Thoracic aorta (tissue), 2 donors: ENCODE measurements at regions not wholly inside any gene's neighbourhood (a gene's known extent, or its start where the extent isn't known, plus 50 kb on each side); places are given as distances from the start of the nearest gene placed in this dataset.

Experiments
- ATAC-seq: fragments of 150-250 bp; one replicate; pipeline ENCODE4 v1.8.0; 2017; ENCODE audit warnings: low read depth; ENCODE audit not compliant: insufficient number of reproducible peaks, low FRiP score
- DNase-seq: peaks from one replicate; pipeline ENCODE4 v3.0.0-alpha.2; 2020; ENCODE audit warnings: low spot score
- H3K27ac ChIP-seq, 2 donors: fragments of 200-600 bp; sonication (generic); 1 replicate in 1 of 2; 2 replicates in 1 of 2; pipeline ENCODE4 v1.5.1; 2016; ENCODE audit warnings: mild to moderate bottlenecking in 2 of 2, moderate library complexity in 2 of 2
- H3K27me3 ChIP-seq: fragments of 200-600 bp; sonication (generic); replicated peaks from 2 replicates; pipeline ENCODE4 v1.6.0; 2016; ENCODE audit warnings: mild to moderate bottlenecking; ENCODE audit not compliant: insufficient read depth
- H3K36me3 ChIP-seq: fragments of 200-600 bp; sonication (generic); one replicate; pipeline ENCODE4 v1.5.1; 2016
- H3K4me1 ChIP-seq, 2 donors: fragments of 200-600 bp; sonication (generic); 1 replicate in 1 of 2; 2 replicates in 1 of 2; pipeline versions ENCODE4 v1.5.1 to v1.6.0; 2016; ENCODE audit warnings: low read depth in 2 of 2, mild to moderate bottlenecking in 1 of 2; ENCODE audit not compliant: control insufficient read depth in 1 of 2
- H3K4me3 ChIP-seq: fragments of 200-600 bp; sonication (generic); 2 replicates; pipeline ENCODE4 v1.5.1; 2016; ENCODE audit warnings: mild to moderate bottlenecking
- H3K9me3 ChIP-seq: fragments of 200-600 bp; sonication (generic); 2 replicates; pipeline ENCODE4 v1.5.1; 2016
- TF ChIP-seq, protein P1 (sequence below): fragments of 200-600 bp; sonication (generic); IDR thresholded peaks from one replicate; pipeline ENCODE4 v1.5.1; 2019; ENCODE audit warnings: antibody characterized with exemption

GRCh38 chr4:33068539-33068938 is 2348.4 kb downstream of the PCDH7 start:
- Histone ChIP-seq H3K4me3 (no peak overlapping the region), H3K27ac (no peak overlapping the region), H3K36me3 (no peaks in the 10 kb centered on the region), H3K9me3 (no peaks in the 10 kb centered on the region), H3K27me3 (no peaks in the 10 kb centered on the region), H3K4me1 (peaks cover 0 to under 1% of the 10 kb centered on the region in 2 donors)
- ATAC-seq (no peak), DNase-seq (no peak)
- TF ChIP-seq, protein P1, sequence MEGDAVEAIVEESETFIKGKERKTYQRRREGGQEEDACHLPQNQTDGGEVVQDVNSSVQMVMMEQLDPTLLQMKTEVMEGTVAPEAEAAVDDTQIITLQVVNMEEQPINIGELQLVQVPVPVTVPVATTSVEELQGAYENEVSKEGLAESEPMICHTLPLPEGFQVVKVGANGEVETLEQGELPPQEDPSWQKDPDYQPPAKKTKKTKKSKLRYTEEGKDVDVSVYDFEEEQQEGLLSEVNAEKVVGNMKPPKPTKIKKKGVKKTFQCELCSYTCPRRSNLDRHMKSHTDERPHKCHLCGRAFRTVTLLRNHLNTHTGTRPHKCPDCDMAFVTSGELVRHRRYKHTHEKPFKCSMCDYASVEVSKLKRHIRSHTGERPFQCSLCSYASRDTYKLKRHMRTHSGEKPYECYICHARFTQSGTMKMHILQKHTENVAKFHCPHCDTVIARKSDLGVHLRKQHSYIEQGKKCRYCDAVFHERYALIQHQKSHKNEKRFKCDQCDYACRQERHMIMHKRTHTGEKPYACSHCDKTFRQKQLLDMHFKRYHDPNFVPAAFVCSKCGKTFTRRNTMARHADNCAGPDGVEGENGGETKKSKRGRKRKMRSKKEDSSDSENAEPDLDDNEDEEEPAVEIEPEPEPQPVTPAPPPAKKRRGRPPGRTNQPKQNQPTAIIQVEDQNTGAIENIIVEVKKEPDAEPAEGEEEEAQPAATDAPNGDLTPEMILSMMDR: no peak

- ATAC-seq (no peak), DNase-seq (no peak)
- peaks cover 0 to 7% of the 10 kb centered on the region in 2 donors for H3K4me1 ChIP-seq
- H3K4me3 ChIP-seq: no peak overlapping the region
- H3K9me3 ChIP-seq: no peaks in the 10 kb centered on the region
- no peaks in the 10 kb centered on the region for H3K27me3 ChIP-seq
- TF ChIP-seq, protein P1: no peak
- no peaks in the 10 kb centered on the region for H3K36me3 ChIP-seq
- no peak overlapping the region for H3K27ac ChIP-seq
Observed at GRCh38 chr4:33071535-33071934, 2351.4 kb downstream of the PCDH7 start.

DNA sequence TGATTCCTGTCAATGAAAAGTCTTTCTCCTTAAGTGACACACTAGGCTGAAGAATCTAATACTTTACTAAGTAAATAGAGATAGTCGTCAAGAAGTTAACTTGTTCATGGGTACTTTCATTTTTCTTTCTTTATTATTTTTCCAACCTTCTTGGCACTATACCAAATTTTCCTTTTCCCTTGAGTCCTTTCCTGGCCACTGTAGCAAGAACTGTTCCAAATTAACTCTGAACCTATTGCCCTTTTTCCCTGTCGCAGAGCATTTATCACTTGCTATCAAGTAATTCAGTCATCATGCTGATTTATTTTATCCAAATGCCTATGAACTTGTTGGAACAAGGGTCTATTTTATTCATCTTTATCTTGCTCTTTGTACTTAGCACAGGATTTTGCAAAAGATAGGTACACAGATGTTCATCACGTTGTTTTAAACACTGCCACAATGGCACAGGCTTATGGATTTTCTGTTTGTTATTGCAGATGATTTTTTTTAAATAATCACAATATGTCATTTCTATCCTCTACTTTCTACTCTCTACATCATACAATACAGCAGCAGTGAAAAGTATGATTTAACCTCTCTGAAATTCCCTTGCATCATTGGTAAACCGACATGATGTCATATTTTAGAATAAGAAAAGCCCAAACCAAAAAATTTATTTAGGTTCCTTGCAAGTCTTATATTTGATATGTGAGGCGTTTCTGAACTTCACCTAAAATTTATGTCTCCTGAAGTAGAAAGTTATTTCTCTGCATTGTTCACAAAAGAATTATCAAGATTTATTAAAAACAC is 2352.3 kb downstream of the PCDH7 start:
- Histone ChIP-seq H3K27me3 (no peaks in the 10 kb centered on the region), H3K36me3 (no peaks in the 10 kb centered on the region), H3K4me3 (peak overlapping the region; percentile 16), H3K4me1 (peaks cover 0 to 7% of the 10 kb centered on the region in 2 donors), H3K9me3 (no peaks in the 10 kb centered on the region), H3K27ac (no peak overlapping the region)
- no peak for ATAC-seq
- DNase-seq: no peak
- TF ChIP-seq, protein P1: no peak

DNA sequence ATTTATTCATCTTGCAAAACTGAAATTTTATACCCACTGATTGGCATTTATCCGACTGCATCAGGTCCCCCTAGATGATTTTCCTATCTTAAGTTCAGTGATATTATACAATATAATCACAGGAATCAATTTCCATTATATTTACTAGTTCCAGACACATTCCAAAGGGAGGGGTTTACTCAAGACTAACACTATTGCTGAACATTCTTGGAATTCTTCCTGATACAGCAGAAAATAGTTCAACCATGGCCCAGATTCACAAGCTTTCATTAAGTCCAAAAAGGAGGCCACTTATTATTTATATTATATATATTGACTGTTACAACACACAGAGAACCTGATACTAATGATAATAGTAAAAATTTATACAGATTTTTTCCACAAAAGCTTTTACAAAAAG is 2353.6 kb downstream of the PCDH7 start:
- no peaks in the 10 kb centered on the region for H3K36me3 ChIP-seq
- TF ChIP-seq, protein P1: no peak
- DNase-seq (no peak), ATAC-seq (no peak)
- H3K4me1 ChIP-seq: peaks cover 0 to 7% of the 10 kb centered on the region in 2 donors
- no peaks in the 10 kb centered on the region for H3K9me3 ChIP-seq
- no peak overlapping the region for H3K4me3 ChIP-seq
- H3K27me3 ChIP-seq: no peaks in the 10 kb centered on the region
- H3K27ac ChIP-seq: no peak overlapping the region

DNA sequence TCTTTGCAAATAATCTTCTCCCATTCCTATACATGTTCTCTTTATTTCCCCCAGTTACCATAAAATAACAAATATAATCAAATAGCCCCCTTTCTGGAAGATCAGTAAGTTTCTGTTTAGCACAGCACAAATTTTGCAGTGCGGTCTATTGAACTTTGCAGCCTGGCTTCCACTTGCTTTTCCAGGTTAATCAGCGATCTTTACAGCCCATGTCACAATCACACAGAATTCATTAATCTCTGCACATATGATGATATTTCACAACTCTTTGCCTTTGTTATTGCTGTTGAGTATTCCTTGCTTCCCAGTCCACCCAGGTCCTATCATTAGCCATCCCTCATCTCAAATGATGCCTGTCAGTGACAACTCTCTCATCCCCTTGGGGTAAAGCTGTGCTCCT is 2358.0 kb downstream of the PCDH7 start:
- TF ChIP-seq, protein P1: no peak
- DNase-seq (no peak), ATAC-seq (no peak)
- Histone ChIP-seq H3K36me3 (no peaks in the 10 kb centered on the region), H3K27ac (no peak overlapping the region), H3K4me3 (no peak overlapping the region), H3K9me3 (no peaks in the 10 kb centered on the region), H3K4me1 (peaks cover 0 to 7% of the 10 kb centered on the region in 2 donors), H3K27me3 (no peaks in the 10 kb centered on the region)
